Ascending aorta (tissue), 2 donors: ENCODE measurements at regions not wholly inside any gene's neighbourhood (a gene's known extent, or its start where the extent isn't known, plus 50 kb on each side); places are given as distances from the start of the nearest gene placed in this dataset.

Source experiments
- DNase-seq, 2 donors: peaks; one replicate each; pipeline ENCODE4 v3.0.0-alpha.2; 2019; ENCODE audit warnings: low spot score in 2 of 2
- H3K27ac ChIP-seq, 2 donors: fragments of 200-600 bp; sonication (generic); one replicate each; pipeline ENCODE4 v1.5.1; 2016 to 2017; ENCODE audit warnings: mild to moderate bottlenecking in 1 of 2
- H3K27me3 ChIP-seq: fragments of 200-600 bp; sonication (generic); one replicate; pipeline ENCODE4 v1.5.1; 2017
- H3K36me3 ChIP-seq, 2 donors: fragments of 200-600 bp; sonication (generic); one replicate each; pipeline ENCODE4 v1.5.1; 2016
- H3K4me1 ChIP-seq, 2 donors: fragments of 200-600 bp; sonication (generic); one replicate each; pipeline ENCODE4 v1.5.1; 2016 to 2017; ENCODE audit warnings: mild to moderate bottlenecking in 1 of 2
- H3K4me3 ChIP-seq, 2 donors: fragments of 200-600 bp; sonication (generic); one replicate each; pipeline ENCODE4 v1.5.1; 2016 to 2017; ENCODE audit warnings: mild to moderate bottlenecking in 1 of 2
- H3K9me3 ChIP-seq, 2 donors: fragments of 200-600 bp; sonication (generic); one replicate each; pipeline ENCODE4 v1.5.1; 2016
- intact Hi-C: fragments of 100-400 bp; cut with DNase I; formaldehyde crosslinking; loops from one replicate; pipeline ENCODE4 v1.15.1; 2023
- TF ChIP-seq, protein P1 (sequence below), 3 experiments: fragments of 200-600 bp in 2 of 3; fragments of 450-650 bp in 1 of 3; sonication (generic) in 2 of 3; IDR thresholded peaks; one replicate each; pipeline ENCODE4 v1.5.1; 2016 to 2019; ENCODE audit warnings: antibody characterized with exemption in 3 of 3, mild to moderate bottlenecking in 1 of 3, moderate library complexity in 1 of 3

GRCh38 chr10:108203905-108204527, 1039.5 kb upstream of the SORCS1 start:
- Histone ChIP-seq H3K27me3 (no peaks in the 10 kb centered on the region), H3K9me3 (no peaks in the 10 kb centered on the region), H3K4me3 (no peak overlapping the region), H3K4me1 (no peaks in the 10 kb centered on the region), H3K27ac (no peak overlapping the region), H3K36me3 (no peaks in the 10 kb centered on the region)
- TF ChIP-seq, protein P1, sequence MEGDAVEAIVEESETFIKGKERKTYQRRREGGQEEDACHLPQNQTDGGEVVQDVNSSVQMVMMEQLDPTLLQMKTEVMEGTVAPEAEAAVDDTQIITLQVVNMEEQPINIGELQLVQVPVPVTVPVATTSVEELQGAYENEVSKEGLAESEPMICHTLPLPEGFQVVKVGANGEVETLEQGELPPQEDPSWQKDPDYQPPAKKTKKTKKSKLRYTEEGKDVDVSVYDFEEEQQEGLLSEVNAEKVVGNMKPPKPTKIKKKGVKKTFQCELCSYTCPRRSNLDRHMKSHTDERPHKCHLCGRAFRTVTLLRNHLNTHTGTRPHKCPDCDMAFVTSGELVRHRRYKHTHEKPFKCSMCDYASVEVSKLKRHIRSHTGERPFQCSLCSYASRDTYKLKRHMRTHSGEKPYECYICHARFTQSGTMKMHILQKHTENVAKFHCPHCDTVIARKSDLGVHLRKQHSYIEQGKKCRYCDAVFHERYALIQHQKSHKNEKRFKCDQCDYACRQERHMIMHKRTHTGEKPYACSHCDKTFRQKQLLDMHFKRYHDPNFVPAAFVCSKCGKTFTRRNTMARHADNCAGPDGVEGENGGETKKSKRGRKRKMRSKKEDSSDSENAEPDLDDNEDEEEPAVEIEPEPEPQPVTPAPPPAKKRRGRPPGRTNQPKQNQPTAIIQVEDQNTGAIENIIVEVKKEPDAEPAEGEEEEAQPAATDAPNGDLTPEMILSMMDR (IDR thresholded peaks at IDR 0.05), result no peak
- DNase-seq, result no peak
- intact Hi-C loops, result no loop called here

DNA sequence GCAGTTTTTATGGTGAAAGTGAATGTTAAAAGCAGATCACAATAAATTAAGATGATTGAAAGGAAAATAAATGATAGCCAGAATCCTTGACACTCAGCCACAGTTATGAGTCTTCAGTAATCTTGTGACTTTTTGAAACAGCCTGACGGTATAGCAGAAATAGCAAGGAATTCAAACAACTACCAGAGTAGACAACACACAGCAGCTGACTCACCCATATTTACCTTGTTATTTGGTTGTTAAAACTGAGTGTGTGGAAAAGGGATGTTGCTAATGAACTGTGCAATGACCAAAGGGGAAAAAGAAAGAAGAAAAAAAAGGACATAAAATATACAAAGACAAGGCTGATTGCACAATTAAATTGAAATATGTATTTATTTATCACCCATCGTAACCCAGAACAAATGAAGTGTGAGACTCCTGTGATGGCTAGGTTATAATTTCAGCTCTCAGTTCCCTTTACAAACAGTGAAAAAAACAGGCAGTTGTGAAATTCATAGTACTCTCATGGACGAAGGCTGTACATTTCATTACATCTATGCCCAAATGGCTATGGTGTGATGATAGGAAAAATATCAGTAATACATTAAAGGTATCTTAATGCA, 1023.0 kb upstream of the SORCS1 start:
- Histone ChIP-seq H3K9me3 (no peaks in the 10 kb centered on the region), H3K4me1 (no peaks in the 10 kb centered on the region), H3K4me3 (no peak overlapping the region), H3K27ac (no peak overlapping the region), H3K27me3 (no peaks in the 10 kb centered on the region), H3K36me3 (no peaks in the 10 kb centered on the region)
- TF ChIP-seq, protein P1 (IDR thresholded peaks at IDR 0.05), result no peak
- intact Hi-C loops, result no loop called here
- DNase-seq, result no peak

- TF ChIP-seq, protein P1 (IDR thresholded peaks at IDR 0.05), result no peak
- Histone ChIP-seq H3K9me3 (no peaks in the 10 kb centered on the region), H3K36me3 (no peaks in the 10 kb centered on the region), H3K4me1 (no peaks in the 10 kb centered on the region), H3K4me3 (no peak overlapping the region), H3K27me3 (no peaks in the 10 kb centered on the region), H3K27ac (no peak overlapping the region)
- no peak for DNase-seq
- intact Hi-C loops, result no loop called here
Observed at GRCh38 chr10:108184114-108184513, 1019.6 kb upstream of the SORCS1 start.

DNA sequence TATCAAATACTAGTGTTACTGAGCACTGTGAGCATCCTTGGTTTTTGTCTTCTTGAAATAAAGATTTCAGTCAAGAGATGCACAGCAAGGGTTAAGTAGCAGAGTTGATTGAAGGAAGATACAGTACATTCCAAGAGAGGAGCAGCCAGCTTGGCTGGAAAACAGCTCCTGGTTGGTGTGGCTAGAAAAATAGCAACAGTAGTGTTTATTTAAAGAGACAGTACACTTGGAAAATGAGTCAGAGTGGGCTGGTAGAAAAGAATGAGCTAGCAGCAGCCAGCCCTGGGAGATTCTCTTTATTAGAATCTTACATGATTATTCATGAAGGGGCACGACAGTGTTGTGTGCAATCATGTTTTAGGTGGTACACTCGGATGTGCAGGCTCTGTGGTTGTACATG, 1016.4 kb upstream of the SORCS1 start:
- Histone ChIP-seq H3K4me3 (no peak overlapping the region), H3K9me3 (no peaks in the 10 kb centered on the region), H3K4me1 (no peaks in the 10 kb centered on the region), H3K27ac (no peak overlapping the region), H3K36me3 (no peaks in the 10 kb centered on the region), H3K27me3 (no peaks in the 10 kb centered on the region)
- intact Hi-C loops, result no loop called here
- DNase-seq, result no peak
- TF ChIP-seq, protein P1 (IDR thresholded peaks at IDR 0.05), result no peak

- intact Hi-C loops, result no loop called here
- TF ChIP-seq, protein P1 (IDR thresholded peaks at IDR 0.05), result no peak
- Histone ChIP-seq H3K4me1 (no peaks in the 10 kb centered on the region), H3K27ac (no peak overlapping the region), H3K4me3 (no peak overlapping the region), H3K9me3 (no peaks in the 10 kb centered on the region), H3K36me3 (no peaks in the 10 kb centered on the region), H3K27me3 (no peaks in the 10 kb centered on the region)
- DNase-seq, result no peak
Observed at GRCh38 chr10:108169846-108170245, 1005.3 kb upstream of the SORCS1 start.
